ENCODE measurements at regions not wholly inside any gene's neighbourhood (a gene's known extent, or its start where the extent isn't known, plus 50 kb on each side); places are given as distances from the start of the nearest gene placed in this dataset.

DNA sequence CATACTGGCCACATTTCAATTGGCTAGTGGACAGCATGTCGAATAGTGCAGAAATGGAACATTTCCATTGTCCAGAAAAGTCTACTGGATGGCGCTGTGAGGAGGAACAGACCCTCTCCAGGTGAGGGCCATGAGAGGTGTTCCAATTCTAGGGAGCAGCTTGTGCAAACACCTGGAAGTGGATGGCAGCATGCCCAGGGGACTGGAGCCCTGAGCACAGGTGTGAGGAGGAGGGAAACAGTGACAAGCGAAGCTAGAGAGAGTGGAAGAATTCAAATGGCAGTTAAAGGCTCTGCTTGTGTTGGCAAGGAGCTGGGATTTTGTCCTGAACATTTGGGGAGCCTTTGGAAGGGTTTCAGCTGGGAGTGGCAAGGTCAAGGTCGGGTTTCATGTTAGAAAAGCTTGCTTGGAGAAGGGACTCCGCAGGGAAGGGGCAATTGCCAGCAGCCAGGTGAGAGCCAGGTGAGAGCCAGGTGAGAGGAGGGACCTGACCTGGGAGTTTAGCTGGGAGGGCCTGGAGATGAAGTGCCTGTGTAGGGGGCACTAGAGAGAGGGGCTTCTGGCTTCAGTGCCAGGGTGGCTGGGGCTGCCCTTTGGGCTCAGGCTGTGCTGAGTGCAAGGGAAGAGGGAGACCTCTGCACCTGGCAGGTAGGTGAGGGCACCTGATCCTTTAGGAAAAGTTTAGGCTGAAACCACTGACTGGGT, 93.8 kb downstream of the LINGO1 start:
- H3K27ac ChIP-seq: peak overlapping the region; percentile 41
- TF ChIP-seq CTCF (IDR thresholded peaks at IDR 0.05): no peak
- peak; percentile 74 for ATAC-seq

GRCh38 chr15:77538027-77538451, 94.7 kb downstream of the LINGO1 start:
- Histone ChIP-seq H3K4me3 (no peak overlapping the region), H3K9me3 (no peaks in the 10 kb centered on the region), H3K27me3 (ENCODE audit: low read depth) (no peaks in the 10 kb centered on the region), H3K27ac (peak overlapping the region; percentile 41), H3K4me1 (peaks cover 38% of the 10 kb centered on the region), H3K36me3 (no peaks in the 10 kb centered on the region)
- no peak for TF ChIP-seq CTCF (IDR thresholded peaks at IDR 0.05)
- intact Hi-C loops (cut with DNase I): no loop called here
- no peak for DNase-seq
- ATAC-seq: no peak

More for the DNA sequence above, 93.8 kb downstream of the LINGO1 start:
- intact Hi-C loops (cut with DNase I): no loop called here
- Histone ChIP-seq H3K36me3 (no peaks in the 10 kb centered on the region), H3K27me3 (ENCODE audit: low read depth) (no peaks in the 10 kb centered on the region), H3K4me3 (no peak overlapping the region), H3K9me3 (no peaks in the 10 kb centered on the region), H3K4me1 (peaks cover 46% of the 10 kb centered on the region)
- DNase-seq: peak; percentile 93

- H3K27ac ChIP-seq: no peak overlapping the region
- intact Hi-C loops (cut with DNase I): no loop called here
- no peak for TF ChIP-seq CTCF (IDR thresholded peaks at IDR 0.05)
- ATAC-seq (no peak), DNase-seq (no peak)
- H3K9me3 ChIP-seq: no peaks in the 10 kb centered on the region
- no peak overlapping the region for H3K4me3 ChIP-seq
- H3K27me3 ChIP-seq (ENCODE audit: low read depth): no peaks in the 10 kb centered on the region
- peaks cover 30% of the 10 kb centered on the region for H3K4me1 ChIP-seq
- no peaks in the 10 kb centered on the region for H3K36me3 ChIP-seq
Measured at GRCh38 chr15:77537006-77537405, 95.7 kb downstream of the LINGO1 start.

- DNase-seq (no peak), ATAC-seq (no peak)
- no peaks in the 10 kb centered on the region for H3K27me3 ChIP-seq (ENCODE audit: low read depth)
- peaks cover 21% of the 10 kb centered on the region for H3K4me1 ChIP-seq
- H3K27ac ChIP-seq: no peak overlapping the region
- intact Hi-C loops (cut with DNase I): no loop called here
- H3K36me3 ChIP-seq: no peaks in the 10 kb centered on the region
- no peak overlapping the region for H3K4me3 ChIP-seq
- no peaks in the 10 kb centered on the region for H3K9me3 ChIP-seq
- TF ChIP-seq CTCF (IDR thresholded peaks at IDR 0.05): no peak
Measured at GRCh38 chr15:77535845-77536244, 96.9 kb downstream of the LINGO1 start.
